Type B pancreatic cell (in vitro differentiated cells): ENCODE measurements at regions not wholly inside any gene's neighbourhood (a gene's known extent, or its start where the extent isn't known, plus 50 kb on each side); places are given as distances from the start of the nearest gene placed in this dataset.

Source experiments
- DNase-seq: peaks from one replicate; pipeline ENCODE4 v3.0.0; 2021; ENCODE audit warnings: mixed read lengths; ENCODE audit not compliant: unreplicated experiment; ENCODE audit errors: extremely low spot score
- H3K27ac Mint-ChIP-seq: 2 replicates; pipeline ENCODE4 v1.8.0; 2021; ENCODE audit warnings: mild to moderate bottlenecking, mixed read lengths
- H3K27me3 Mint-ChIP-seq: 2 replicates; pipeline ENCODE4 v1.8.0; 2021; ENCODE audit warnings: mixed read lengths
- H3K36me3 Mint-ChIP-seq: 2 replicates; pipeline ENCODE4 v1.8.0; 2021; ENCODE audit warnings: mixed read lengths
- H3K4me1 Mint-ChIP-seq: one replicate; pipeline ENCODE4 v1.8.0; 2021; ENCODE audit warnings: mixed read lengths; ENCODE audit not compliant: unreplicated experiment
- H3K4me3 Mint-ChIP-seq: 2 replicates; pipeline ENCODE4 v1.8.0; 2021; ENCODE audit warnings: mild to moderate bottlenecking, mixed read lengths
- H3K9me3 Mint-ChIP-seq: 2 replicates; pipeline ENCODE4 v1.8.0; 2021; ENCODE audit warnings: mixed read lengths
- TF ChIP-seq, protein P1 (sequence below): fragments of 200-600 bp; sonication (generic); conservative IDR thresholded peaks from 2 replicates; pipeline ENCODE4 v1.5.0; 2021; ENCODE audit warnings: antibody characterized with exemption, mild to moderate bottlenecking

GRCh38 chr5:87103616-87104287 lies 163.9 kb upstream of the RASA1 start:
- DNase-seq, result no peak
- Mint-ChIP-seq H3K27ac (no peak overlapping the region), H3K9me3 (no peaks in the 10 kb centered on the region), H3K36me3 (no peaks in the 10 kb centered on the region), H3K27me3 (no peaks in the 10 kb centered on the region), H3K4me1 (no peaks in the 10 kb centered on the region), H3K4me3 (no peak overlapping the region)
- TF ChIP-seq, protein P1, sequence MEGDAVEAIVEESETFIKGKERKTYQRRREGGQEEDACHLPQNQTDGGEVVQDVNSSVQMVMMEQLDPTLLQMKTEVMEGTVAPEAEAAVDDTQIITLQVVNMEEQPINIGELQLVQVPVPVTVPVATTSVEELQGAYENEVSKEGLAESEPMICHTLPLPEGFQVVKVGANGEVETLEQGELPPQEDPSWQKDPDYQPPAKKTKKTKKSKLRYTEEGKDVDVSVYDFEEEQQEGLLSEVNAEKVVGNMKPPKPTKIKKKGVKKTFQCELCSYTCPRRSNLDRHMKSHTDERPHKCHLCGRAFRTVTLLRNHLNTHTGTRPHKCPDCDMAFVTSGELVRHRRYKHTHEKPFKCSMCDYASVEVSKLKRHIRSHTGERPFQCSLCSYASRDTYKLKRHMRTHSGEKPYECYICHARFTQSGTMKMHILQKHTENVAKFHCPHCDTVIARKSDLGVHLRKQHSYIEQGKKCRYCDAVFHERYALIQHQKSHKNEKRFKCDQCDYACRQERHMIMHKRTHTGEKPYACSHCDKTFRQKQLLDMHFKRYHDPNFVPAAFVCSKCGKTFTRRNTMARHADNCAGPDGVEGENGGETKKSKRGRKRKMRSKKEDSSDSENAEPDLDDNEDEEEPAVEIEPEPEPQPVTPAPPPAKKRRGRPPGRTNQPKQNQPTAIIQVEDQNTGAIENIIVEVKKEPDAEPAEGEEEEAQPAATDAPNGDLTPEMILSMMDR, result no peak

GRCh38 chr5:87105577-87105976 lies 162.1 kb upstream of the RASA1 start:
- H3K4me1 Mint-ChIP-seq, result no peaks in the 10 kb centered on the region
- H3K4me3 Mint-ChIP-seq, result no peak overlapping the region
- no peaks in the 10 kb centered on the region for H3K27me3 Mint-ChIP-seq
- no peak overlapping the region for H3K27ac Mint-ChIP-seq
- TF ChIP-seq, protein P1, result no peak
- no peaks in the 10 kb centered on the region for H3K36me3 Mint-ChIP-seq
- no peaks in the 10 kb centered on the region for H3K9me3 Mint-ChIP-seq
- DNase-seq, result no peak

DNA sequence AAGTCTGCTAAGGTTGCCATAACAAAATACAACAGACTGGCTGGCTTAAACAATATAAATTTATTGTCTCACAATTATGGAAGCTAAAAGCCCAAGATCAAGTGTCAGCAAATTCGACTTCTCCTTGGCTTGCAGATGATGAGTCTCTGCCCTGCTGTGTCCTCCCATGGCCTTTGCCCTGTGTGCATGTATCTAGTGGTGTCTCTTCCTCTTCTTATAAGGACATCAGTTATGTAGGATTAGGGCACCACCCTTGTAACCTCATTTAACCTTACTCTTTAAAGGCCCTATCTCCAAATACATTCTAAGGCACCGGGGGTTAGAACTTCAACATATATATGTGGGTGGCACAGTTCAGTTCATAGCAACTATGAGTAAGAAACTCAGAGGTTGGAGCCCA lies 157.9 kb upstream of the RASA1 start:
- Mint-ChIP-seq H3K4me3 (no peak overlapping the region), H3K9me3 (no peaks in the 10 kb centered on the region), H3K4me1 (no peaks in the 10 kb centered on the region), H3K36me3 (no peaks in the 10 kb centered on the region), H3K27ac (no peak overlapping the region), H3K27me3 (no peaks in the 10 kb centered on the region)
- TF ChIP-seq, protein P1, result no peak
- DNase-seq, result no peak

GRCh38 chr5:87110721-87111120 lies 157.0 kb upstream of the RASA1 start:
- Mint-ChIP-seq H3K4me3 (no peak overlapping the region), H3K9me3 (no peaks in the 10 kb centered on the region), H3K27ac (no peak overlapping the region), H3K4me1 (no peaks in the 10 kb centered on the region), H3K27me3 (no peaks in the 10 kb centered on the region), H3K36me3 (no peaks in the 10 kb centered on the region)
- TF ChIP-seq, protein P1, result no peak
- DNase-seq, result no peak

- no peak for DNase-seq
- Mint-ChIP-seq H3K9me3 (no peaks in the 10 kb centered on the region), H3K4me3 (no peak overlapping the region), H3K27me3 (no peaks in the 10 kb centered on the region), H3K27ac (no peak overlapping the region), H3K36me3 (no peaks in the 10 kb centered on the region), H3K4me1 (no peaks in the 10 kb centered on the region)
- TF ChIP-seq, protein P1, result no peak
These were observed 153.8 kb upstream of the RASA1 start for GRCh38 chr5:87113861-87114260.

DNA sequence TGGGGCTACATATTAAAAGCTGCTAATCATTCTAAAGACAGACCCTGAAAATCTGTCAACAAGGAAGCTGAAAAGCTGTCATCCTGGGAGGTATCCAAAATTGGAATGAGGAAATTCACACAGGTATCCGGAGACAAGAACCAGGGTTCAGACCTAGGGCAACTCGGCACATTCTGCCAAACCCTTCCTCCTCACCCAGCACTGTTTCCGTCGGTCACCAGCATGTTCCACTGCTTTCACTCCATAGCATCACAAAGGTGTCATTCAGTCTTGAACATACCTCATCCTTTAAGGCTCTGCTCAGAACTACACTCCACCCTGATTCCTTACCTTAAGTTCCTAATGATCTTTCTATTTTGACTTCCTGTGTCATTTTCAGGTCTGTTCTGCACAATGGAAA lies 153.1 kb upstream of the RASA1 start:
- Mint-ChIP-seq H3K4me1 (no peaks in the 10 kb centered on the region), H3K27me3 (no peaks in the 10 kb centered on the region), H3K36me3 (no peaks in the 10 kb centered on the region), H3K27ac (no peak overlapping the region), H3K9me3 (no peaks in the 10 kb centered on the region), H3K4me3 (no peak overlapping the region)
- no peak for DNase-seq
- TF ChIP-seq, protein P1, result no peak
